ENCODE measurements at regions not wholly inside any gene's neighbourhood (a gene's known extent, or its start where the extent isn't known, plus 50 kb on each side); places are given as distances from the start of the nearest gene placed in this dataset.

GRCh38 chr3:94431876-94432570 lies 369.2 kb downstream of the NSUN3 start:
- Histone ChIP-seq H2BK15ac (ENCODE audit: low read depth, poor library complexity, severe bottlenecking) (no peak overlapping the region), H3K23ac (ENCODE audit: low read length in 2 of 2) (no peak overlapping the region), H3K9ac (ENCODE audit: low read length) (no peak overlapping the region), H4K8ac (ENCODE audit: low read length) (no peak overlapping the region), H3K27ac (ENCODE audit: low read length, poor library complexity, severe bottlenecking) (no peak overlapping the region), H3K18ac (ENCODE audit: low read depth in 1 of 2, low read length in 2 of 2) (no peak overlapping the region), H3K4me3 (ENCODE audit: insufficient read depth in 1 of 2, low read depth in 1 of 2, low read length in 2 of 2) (no peak overlapping the region), H2BK12ac (ENCODE audit: low read length in 2 of 2) (no peak overlapping the region), H3K9me3 (ENCODE audit: control insufficient read depth, low read length) (no peaks in the 10 kb centered on the region), H4K91ac (ENCODE audit: low read length) (no peak overlapping the region), H3K4me1 (ENCODE audit: control insufficient read depth, insufficient read depth, low read depth, low read length) (no peaks in the 10 kb centered on the region), H3K79me1 (replicated peaks; ENCODE audit: low read length, poor library complexity, severe bottlenecking) (no peaks in the 10 kb centered on the region), H2AK5ac (ENCODE audit: low read length, severe bottlenecking) (no peak overlapping the region), H3K14ac (ENCODE audit: low read length in 2 of 2) (no peak overlapping the region), H3K27me3 (ENCODE audit: control insufficient read depth in 1 of 2, insufficient read depth in 1 of 2, low read length in 2 of 2) (no peaks in the 10 kb centered on the region), H3K4ac (ENCODE audit: low read depth in 1 of 2, low read length in 2 of 2) (no peak overlapping the region), H3K4me2 (ENCODE audit: low read length, poor library complexity, severe bottlenecking) (no peak overlapping the region), H2AFZ (ENCODE audit: low read depth, low read length) (no peak overlapping the region), H3K36me3 (ENCODE audit: control insufficient read depth in 1 of 2, insufficient read depth in 2 of 2, low read depth in 1 of 2, low read length in 2 of 2) (no peaks in the 10 kb centered on the region), H2BK120ac (ENCODE audit: low read depth, low read length) (no peak overlapping the region), H2BK5ac (ENCODE audit: low read depth, low read length, poor library complexity, severe bottlenecking) (no peak overlapping the region)
- 33% methylated on average over 2 of the region's 3 CpGs for WGBS
- peak; percentile 25 for DNase-seq

GRCh38 chr3:94433811-94434210 lies 370.9 kb downstream of the NSUN3 start:
- H4K8ac ChIP-seq (ENCODE audit: low read length): no peak overlapping the region
- H3K23ac ChIP-seq (ENCODE audit: low read length in 2 of 2): no peak overlapping the region
- H3K36me3 ChIP-seq (ENCODE audit: control insufficient read depth in 1 of 2, insufficient read depth in 2 of 2, low read depth in 1 of 2, low read length in 2 of 2): no peaks in the 10 kb centered on the region
- H3K79me1 ChIP-seq (replicated peaks; ENCODE audit: low read length, poor library complexity, severe bottlenecking): no peaks in the 10 kb centered on the region
- H3K4me2 ChIP-seq (ENCODE audit: low read length, poor library complexity, severe bottlenecking): no peak overlapping the region
- H2BK12ac ChIP-seq (ENCODE audit: low read length in 2 of 2): no peak overlapping the region
- no peak overlapping the region for H2AK5ac ChIP-seq (ENCODE audit: low read length, severe bottlenecking)
- H3K27ac ChIP-seq (ENCODE audit: low read length, poor library complexity, severe bottlenecking): no peak overlapping the region
- no peak overlapping the region for H2AFZ ChIP-seq (ENCODE audit: low read depth, low read length)
- no peak overlapping the region for H2BK5ac ChIP-seq (ENCODE audit: low read depth, low read length, poor library complexity, severe bottlenecking)
- DNase-seq: peak; percentile 63
- H3K27me3 ChIP-seq (ENCODE audit: control insufficient read depth in 1 of 2, insufficient read depth in 1 of 2, low read length in 2 of 2): no peaks in the 10 kb centered on the region
- no peak overlapping the region for H4K91ac ChIP-seq (ENCODE audit: low read length)
- H3K4me3 ChIP-seq (ENCODE audit: insufficient read depth in 1 of 2, low read depth in 1 of 2, low read length in 2 of 2): no peak overlapping the region
- H3K14ac ChIP-seq (ENCODE audit: low read length in 2 of 2): no peak overlapping the region
- no peak overlapping the region for H3K18ac ChIP-seq (ENCODE audit: low read depth in 1 of 2, low read length in 2 of 2)
- H3K4me1 ChIP-seq (ENCODE audit: control insufficient read depth, insufficient read depth, low read depth, low read length): no peaks in the 10 kb centered on the region
- no peaks in the 10 kb centered on the region for H3K9me3 ChIP-seq (ENCODE audit: control insufficient read depth, low read length)
- no peak overlapping the region for H3K9ac ChIP-seq (ENCODE audit: low read length)
- no peak overlapping the region for H2BK15ac ChIP-seq (ENCODE audit: low read depth, poor library complexity, severe bottlenecking)
- H3K4ac ChIP-seq (ENCODE audit: low read depth in 1 of 2, low read length in 2 of 2): no peak overlapping the region
- no peak overlapping the region for H2BK120ac ChIP-seq (ENCODE audit: low read depth, low read length)

GRCh38 chr3:94440767-94441493 lies 378.1 kb downstream of the NSUN3 start:
- 46% methylated on average over 2 of the region's 3 CpGs for WGBS

GRCh38 chr3:94441494-94441847 lies 378.6 kb downstream of the NSUN3 start:
- Histone ChIP-seq H3K4me2 (ENCODE audit: low read length, poor library complexity, severe bottlenecking) (no peak overlapping the region), H2BK120ac (ENCODE audit: low read depth, low read length) (no peak overlapping the region), H3K9ac (ENCODE audit: low read length) (no peak overlapping the region), H3K4me3 (ENCODE audit: insufficient read depth in 1 of 2, low read depth in 1 of 2, low read length in 2 of 2) (no peak overlapping the region), H3K18ac (ENCODE audit: low read depth in 1 of 2, low read length in 2 of 2) (no peak overlapping the region), H2BK12ac (ENCODE audit: low read length in 2 of 2) (no peak overlapping the region), H2AK5ac (ENCODE audit: low read length, severe bottlenecking) (no peak overlapping the region), H3K4me1 (ENCODE audit: control insufficient read depth, insufficient read depth, low read depth, low read length) (peaks cover 2% of the 10 kb centered on the region), H3K4ac (ENCODE audit: low read depth in 1 of 2, low read length in 2 of 2) (no peak overlapping the region), H3K23ac (ENCODE audit: low read length in 2 of 2) (no peak overlapping the region), H4K8ac (ENCODE audit: low read length) (no peak overlapping the region), H3K14ac (ENCODE audit: low read length in 2 of 2) (no peak overlapping the region), H4K91ac (ENCODE audit: low read length) (no peak overlapping the region), H2BK15ac (ENCODE audit: low read depth, poor library complexity, severe bottlenecking) (no peak overlapping the region), H2AFZ (ENCODE audit: low read depth, low read length) (no peak overlapping the region), H3K27ac (ENCODE audit: low read length, poor library complexity, severe bottlenecking) (peak overlapping the region; percentile 63), H3K9me3 (ENCODE audit: control insufficient read depth, low read length) (no peaks in the 10 kb centered on the region), H3K36me3 (ENCODE audit: control insufficient read depth in 1 of 2, insufficient read depth in 2 of 2, low read depth in 1 of 2, low read length in 2 of 2) (no peaks in the 10 kb centered on the region), H3K27me3 (ENCODE audit: control insufficient read depth in 1 of 2, insufficient read depth in 1 of 2, low read length in 2 of 2) (no peaks in the 10 kb centered on the region), H3K79me1 (replicated peaks; ENCODE audit: low read length, poor library complexity, severe bottlenecking) (no peaks in the 10 kb centered on the region), H2BK5ac (ENCODE audit: low read depth, low read length, poor library complexity, severe bottlenecking) (no peak overlapping the region)
- no CpG with 5 or more reads among the region's 1 CpG for WGBS
- DNase-seq: no peak

More at GRCh38 chr3:94440767-94441493, 378.1 kb downstream of the NSUN3 start:
- Histone ChIP-seq H3K9ac (ENCODE audit: low read length) (no peak overlapping the region), H3K14ac (ENCODE audit: low read length in 2 of 2) (no peak overlapping the region), H2BK5ac (ENCODE audit: low read depth, low read length, poor library complexity, severe bottlenecking) (no peak overlapping the region), H3K23ac (ENCODE audit: low read length in 2 of 2) (no peak overlapping the region), H4K8ac (ENCODE audit: low read length) (no peak overlapping the region), H2AK5ac (ENCODE audit: low read length, severe bottlenecking) (no peak overlapping the region), H3K36me3 (ENCODE audit: control insufficient read depth in 1 of 2, insufficient read depth in 2 of 2, low read depth in 1 of 2, low read length in 2 of 2) (no peaks in the 10 kb centered on the region), H3K4me3 (ENCODE audit: insufficient read depth in 1 of 2, low read depth in 1 of 2, low read length in 2 of 2) (no peak overlapping the region), H3K4me2 (ENCODE audit: low read length, poor library complexity, severe bottlenecking) (no peak overlapping the region), H4K91ac (ENCODE audit: low read length) (no peak overlapping the region), H3K79me1 (replicated peaks; ENCODE audit: low read length, poor library complexity, severe bottlenecking) (no peaks in the 10 kb centered on the region), H3K27me3 (ENCODE audit: control insufficient read depth in 1 of 2, insufficient read depth in 1 of 2, low read length in 2 of 2) (no peaks in the 10 kb centered on the region), H2AFZ (ENCODE audit: low read depth, low read length) (no peak overlapping the region), H2BK120ac (ENCODE audit: low read depth, low read length) (no peak overlapping the region), H2BK12ac (ENCODE audit: low read length in 2 of 2) (no peak overlapping the region), H3K9me3 (ENCODE audit: control insufficient read depth, low read length) (no peaks in the 10 kb centered on the region), H3K4ac (ENCODE audit: low read depth in 1 of 2, low read length in 2 of 2) (no peak overlapping the region), H3K4me1 (ENCODE audit: control insufficient read depth, insufficient read depth, low read depth, low read length) (peaks cover 2% of the 10 kb centered on the region), H3K18ac (ENCODE audit: low read depth in 1 of 2, low read length in 2 of 2) (no peak overlapping the region), H3K27ac (ENCODE audit: low read length, poor library complexity, severe bottlenecking) (peak overlapping the region; percentile 92), H2BK15ac (ENCODE audit: low read depth, poor library complexity, severe bottlenecking) (no peak overlapping the region)
- DNase-seq: peak; percentile 43
